Thyroid gland (tissue), 4 donors: ENCODE measurements at regions not wholly inside any gene's neighbourhood (a gene's known extent, or its start where the extent isn't known, plus 50 kb on each side); places are given as distances from the start of the nearest gene placed in this dataset.

ENCODE experiments used
- DNase-seq, 2 donors: peaks; one replicate each; pipeline ENCODE4 v3.0.0-alpha.2; 2019
- H3K27ac ChIP-seq, 3 donors: fragments of 200-600 bp; sonication (generic); 1 replicate in 2 of 3; 2 replicates in 1 of 3; pipeline ENCODE4 v1.5.1; 2016 to 2019; ENCODE audit warnings: mild to moderate bottlenecking in 1 of 3, moderate library complexity in 1 of 3
- H3K27me3 ChIP-seq: fragments of 200-600 bp; sonication (generic); one replicate; pipeline ENCODE4 v1.5.1; 2019
- H3K36me3 ChIP-seq, 2 donors: fragments of 200-600 bp; sonication (generic); one replicate each; pipeline ENCODE4 v1.5.1; 2016 to 2019
- H3K4me1 ChIP-seq, 2 donors: fragments of 200-600 bp; sonication (generic); one replicate each; pipeline ENCODE4 v1.5.1; 2017 to 2019
- H3K4me3 ChIP-seq, 3 donors: fragments of 200-600 bp; sonication (generic); replicated peaks in 1 of 3; 1 replicate in 2 of 3; 2 replicates in 1 of 3; pipeline ENCODE4 v1.5.1; 2016; ENCODE audit warnings: mild to moderate bottlenecking in 1 of 3
- H3K9me3 ChIP-seq: fragments of 200-600 bp; sonication (generic); one replicate; pipeline ENCODE4 v1.5.1; 2017
- CTCF ChIP-seq, 6 experiments: fragments of 200-600 bp in 3 of 6; fragments of 450-650 bp in 3 of 6; sonication (generic) in 3 of 6; IDR thresholded peaks; one replicate each; pipeline ENCODE4 v1.5.1; 2016 to 2019; ENCODE audit warnings: antibody characterized with exemption in 6 of 6, mild to moderate bottlenecking in 2 of 6, inconsistent platforms in 1 of 6, moderate library complexity in 1 of 6
- POLR2A ChIP-seq, 2 donors: fragments of 450-650 bp; IDR thresholded peaks; one replicate each; pipeline ENCODE4 v1.6.1; 2017; ENCODE audit warnings: antibody characterized with exemption in 2 of 2, mild to moderate bottlenecking in 2 of 2, moderate library complexity in 1 of 2
- WGBS, 2 donors: methylation state at CpG; one replicate each; pipeline ENCODE4 v1.1.5; 2017; 5-methylcytosine and 5-hydroxymethylcytosine counted together
- intact Hi-C: fragments of 100-400 bp; cut with DNase I; formaldehyde crosslinking; loops from one replicate; pipeline ENCODE4 v1.15.1; 2023

GRCh38 chr4:31545755-31546154, 825.6 kb downstream of the PCDH7 start:
- TF ChIP-seq CTCF (IDR thresholded peaks at IDR 0.05) (no peak), POLR2A (IDR thresholded peaks at IDR 0.05) (no peak)
- no peaks in the 10 kb centered on the region for H3K4me1 ChIP-seq
- no peaks in the 10 kb centered on the region for H3K9me3 ChIP-seq
- H3K27me3 ChIP-seq = no peaks in the 10 kb centered on the region
- no peak overlapping the region for H3K27ac ChIP-seq
- no peaks in the 10 kb centered on the region for H3K36me3 ChIP-seq
- intact Hi-C loops = no loop called here
- 82 to 85% methylated on average over 1 of the region's 1 CpG for WGBS, 2 donors
- DNase-seq = no peak
- H3K4me3 ChIP-seq = no peak overlapping the region

- Histone ChIP-seq H3K4me1 (no peaks in the 10 kb centered on the region), H3K27me3 (no peaks in the 10 kb centered on the region), H3K27ac (no peak overlapping the region), H3K36me3 (no peaks in the 10 kb centered on the region), H3K9me3 (no peaks in the 10 kb centered on the region), H3K4me3 (no peak overlapping the region)
- intact Hi-C loops = no loop called here
- DNase-seq = no peak
- WGBS, 2 donors = 74 to 82% methylated on average over 2 of the region's 2 CpGs
- TF ChIP-seq POLR2A (IDR thresholded peaks at IDR 0.05) = no peak
- TF ChIP-seq CTCF (IDR thresholded peaks at IDR 0.05) = no peak
These were observed 827.9 kb downstream of the PCDH7 start for GRCh38 chr4:31548021-31548420.

- no peak overlapping the region for H3K27ac ChIP-seq
- H3K9me3 ChIP-seq = no peaks in the 10 kb centered on the region
- TF ChIP-seq CTCF (IDR thresholded peaks at IDR 0.05) (peak in 4 of 6 experiments; percentile 48 to 59 (median 51)), POLR2A (IDR thresholded peaks at IDR 0.05) (no peak)
- intact Hi-C loops = no loop called here
- H3K4me1 ChIP-seq = no peaks in the 10 kb centered on the region
- DNase-seq = peak; percentile 72 to 81
- H3K4me3 ChIP-seq = no peak overlapping the region
- WGBS, 2 donors = 18 to 20% methylated on average over 2 of the region's 2 CpGs
- no peaks in the 10 kb centered on the region for H3K36me3 ChIP-seq
- no peaks in the 10 kb centered on the region for H3K27me3 ChIP-seq
These were observed 828.7 kb downstream of the PCDH7 start for GRCh38 chr4:31548823-31549222.

- H3K4me1 ChIP-seq = no peaks in the 10 kb centered on the region
- no peaks in the 10 kb centered on the region for H3K27me3 ChIP-seq
- H3K36me3 ChIP-seq = no peaks in the 10 kb centered on the region
- DNase-seq = no peak
- WGBS, 2 donors = 95 to 97% methylated on average over 1 of the region's 1 CpG
- no peak overlapping the region for H3K4me3 ChIP-seq
- no peak overlapping the region for H3K27ac ChIP-seq
- intact Hi-C loops = no loop called here
- TF ChIP-seq CTCF (IDR thresholded peaks at IDR 0.05) = no peak
- no peak for TF ChIP-seq POLR2A (IDR thresholded peaks at IDR 0.05)
- no peaks in the 10 kb centered on the region for H3K9me3 ChIP-seq
These were observed 829.1 kb downstream of the PCDH7 start for GRCh38 chr4:31549256-31549655.

- Histone ChIP-seq H3K4me1 (no peaks in the 10 kb centered on the region), H3K4me3 (no peak overlapping the region), H3K27ac (no peak overlapping the region), H3K9me3 (no peaks in the 10 kb centered on the region), H3K36me3 (no peaks in the 10 kb centered on the region), H3K27me3 (no peaks in the 10 kb centered on the region)
- TF ChIP-seq CTCF (IDR thresholded peaks at IDR 0.05) = no peak
- no peak for TF ChIP-seq POLR2A (IDR thresholded peaks at IDR 0.05)
- DNase-seq = no peak
- intact Hi-C loops = no loop called here
- 92 to 95% methylated on average over 2 of the region's 2 CpGs for whole genome bisulfite sequencing, 2 donors
These were observed 837.3 kb downstream of the PCDH7 start for GRCh38 chr4:31557437-31557836.
